Erythroblast (primary cell): ENCODE measurements at regions not wholly inside any gene's neighbourhood (a gene's known extent, or its start where the extent isn't known, plus 50 kb on each side); places are given as distances from the start of the nearest gene placed in this dataset.

Experiments used
- GATA1 ChIP-seq: IDR thresholded peaks from 2 replicates; pipeline ENCODE4 v1.6.1; 2011; ENCODE audit warnings: low read depth, mild to moderate bottlenecking, control low read depth, low read length, moderate library complexity
- POLR2A ChIP-seq: IDR thresholded peaks from 2 replicates; pipeline ENCODE4 v1.6.1; 2011; ENCODE audit warnings: mild to moderate bottlenecking, low read length

GRCh38 chr18:33839452-33840211, 261.6 kb downstream of the ASXL3 start:
- TF ChIP-seq POLR2A (no peak), GATA1 (no peak)
